Astrocyte (in vitro differentiated cells and primary cell): ENCODE measurements at regions not wholly inside any gene's neighbourhood (a gene's known extent, or its start where the extent isn't known, plus 50 kb on each side); places are given as distances from the start of the nearest gene placed in this dataset.

Experiments used
- CTCF ChIP-seq: IDR thresholded peaks from 2 replicates; pipeline ENCODE4 v1.5.1; 2011; ENCODE audit warnings: low read depth, mild to moderate bottlenecking, inconsistent platforms, low read length, moderate library complexity; ENCODE audit not compliant: insufficient read depth
- EZH2 ChIP-seq: IDR thresholded peaks from 2 replicates; pipeline ENCODE4 v1.6.1; 2012; ENCODE audit warnings: mild to moderate bottlenecking, low read length, inconsistent platforms; ENCODE audit not compliant: insufficient read depth

- TF ChIP-seq CTCF (no peak), EZH2 (no peak)
These were observed 139.3 kb downstream of the LYPLAL1 start for GRCh38 chr1:219312967-219313366.
